GM21447 (cell line): ENCODE measurements at regions not wholly inside any gene's neighbourhood (a gene's known extent, or its start where the extent isn't known, plus 50 kb on each side); places are given as distances from the start of the nearest gene placed in this dataset.
"Not testable (repeated sequence)": the region's sequence is repeated elsewhere in the genome, so short reads cannot be mapped to it uniquely, and the experiment has no call there.

Experiments used
- ATAC-seq: cut with Tn5 transposase; IDR thresholded peaks from one replicate; pipeline ENCODE4 v1.9.1; 2021; ENCODE audit not compliant: unreplicated experiment

- no peak for ATAC-seq
These were observed 118.7 kb upstream of the PTPRG start for GRCh38 chr3:61442696-61443095.

- ATAC-seq = no peak
These were observed 117.5 kb upstream of the PTPRG start for GRCh38 chr3:61443886-61444285.

- ATAC-seq = no peak
These were observed 116.6 kb upstream of the PTPRG start for GRCh38 chr3:61444782-61445181.

- ATAC-seq = no peak
These were observed 115.4 kb upstream of the PTPRG start for GRCh38 chr3:61445924-61446323.

- no peak for ATAC-seq
These were observed 115.0 kb upstream of the PTPRG start for GRCh38 chr3:61446341-61446740.

GRCh38 chr3:61448378-61448777, 113.0 kb upstream of the PTPRG start:
- ATAC-seq = no peak

GRCh38 chr3:61449327-61450040, 111.9 kb upstream of the PTPRG start:
- no peak for ATAC-seq

GRCh38 chr3:61450866-61451265, 110.5 kb upstream of the PTPRG start:
- no peak for ATAC-seq

- no peak for ATAC-seq
These were observed 109.5 kb upstream of the PTPRG start for GRCh38 chr3:61451841-61452240.

- ATAC-seq = no peak
These were observed 108.8 kb upstream of the PTPRG start for GRCh38 chr3:61452535-61453090.

- ATAC-seq = no peak
These were observed 107.3 kb upstream of the PTPRG start for GRCh38 chr3:61454006-61454585.

GRCh38 chr3:61454801-61455200, 106.6 kb upstream of the PTPRG start:
- ATAC-seq = no peak

- ATAC-seq = no peak
These were observed 100.7 kb upstream of the PTPRG start for GRCh38 chr3:61460636-61461035.

GRCh38 chr3:61463191-61463590, 98.2 kb upstream of the PTPRG start:
- ATAC-seq = no peak

GRCh38 chr3:61464518-61465140, 96.7 kb upstream of the PTPRG start:
- no peak for ATAC-seq

GRCh38 chr3:61466357-61466756, 95.0 kb upstream of the PTPRG start:
- no peak for ATAC-seq

GRCh38 chr3:61483997-61484396, 77.4 kb upstream of the PTPRG start:
- ATAC-seq = no peak

- ATAC-seq = no peak
These were observed 68.0 kb upstream of the PTPRG start for GRCh38 chr3:61493339-61493738.

GRCh38 chr3:61494309-61494708, 67.1 kb upstream of the PTPRG start:
- ATAC-seq = not testable (repeated sequence)

GRCh38 chr3:61497463-61497862, 63.9 kb upstream of the PTPRG start:
- ATAC-seq = no peak

- ATAC-seq = no peak
These were observed 56.2 kb upstream of the PTPRG start for GRCh38 chr3:61505197-61505596.

- ATAC-seq = no peak
These were observed 53.4 kb upstream of the PTPRG start for GRCh38 chr3:61507946-61508345.
